ENCODE measurements at regions not wholly inside any gene's neighbourhood (a gene's known extent, or its start where the extent isn't known, plus 50 kb on each side); places are given as distances from the start of the nearest gene placed in this dataset.

DNA sequence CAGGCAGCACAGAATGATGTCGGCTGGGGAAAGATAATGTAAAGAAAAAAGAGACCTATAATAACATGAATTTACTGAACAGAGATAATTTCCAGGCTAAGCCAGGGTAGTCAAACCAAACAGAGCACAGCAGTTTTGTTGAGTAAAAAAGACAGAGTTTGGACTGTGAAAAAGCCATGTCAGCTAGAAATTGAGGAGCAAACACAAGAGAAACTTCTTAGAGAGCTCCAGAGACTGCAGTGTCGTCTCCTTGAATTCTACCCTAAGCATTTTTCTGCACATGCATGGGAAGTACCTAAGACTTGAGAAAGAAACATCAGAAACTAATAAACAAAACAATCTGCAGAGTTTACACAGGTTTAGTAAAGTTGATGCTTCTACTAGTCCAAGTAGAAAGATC, 1098.8 kb upstream of the CDH8 start:
- TF ChIP-seq, protein P1, sequence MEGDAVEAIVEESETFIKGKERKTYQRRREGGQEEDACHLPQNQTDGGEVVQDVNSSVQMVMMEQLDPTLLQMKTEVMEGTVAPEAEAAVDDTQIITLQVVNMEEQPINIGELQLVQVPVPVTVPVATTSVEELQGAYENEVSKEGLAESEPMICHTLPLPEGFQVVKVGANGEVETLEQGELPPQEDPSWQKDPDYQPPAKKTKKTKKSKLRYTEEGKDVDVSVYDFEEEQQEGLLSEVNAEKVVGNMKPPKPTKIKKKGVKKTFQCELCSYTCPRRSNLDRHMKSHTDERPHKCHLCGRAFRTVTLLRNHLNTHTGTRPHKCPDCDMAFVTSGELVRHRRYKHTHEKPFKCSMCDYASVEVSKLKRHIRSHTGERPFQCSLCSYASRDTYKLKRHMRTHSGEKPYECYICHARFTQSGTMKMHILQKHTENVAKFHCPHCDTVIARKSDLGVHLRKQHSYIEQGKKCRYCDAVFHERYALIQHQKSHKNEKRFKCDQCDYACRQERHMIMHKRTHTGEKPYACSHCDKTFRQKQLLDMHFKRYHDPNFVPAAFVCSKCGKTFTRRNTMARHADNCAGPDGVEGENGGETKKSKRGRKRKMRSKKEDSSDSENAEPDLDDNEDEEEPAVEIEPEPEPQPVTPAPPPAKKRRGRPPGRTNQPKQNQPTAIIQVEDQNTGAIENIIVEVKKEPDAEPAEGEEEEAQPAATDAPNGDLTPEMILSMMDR (conservative IDR thresholded peaks at IDR 0.05), result no peak
- Histone ChIP-seq H2AFZ (ENCODE audit: low read length) (no peak overlapping the region), H3K14ac (ENCODE audit: insufficient read depth, low read length) (no peak overlapping the region), H3K4me1 (ENCODE audit: insufficient read depth, low read length) (no peaks in the 10 kb centered on the region), H3K23ac (ENCODE audit: insufficient read length, low read depth, low read length) (no peak overlapping the region), H4K91ac (ENCODE audit: insufficient read length, low read depth, low read length) (no peak overlapping the region), H3K27ac (ENCODE audit: insufficient read length, low read depth, low read length) (no peak overlapping the region), H3K56ac (ENCODE audit: insufficient read length, low read depth, low read length) (no peak overlapping the region), H3K9ac (ENCODE audit: extremely low read depth, insufficient read length, low read length) (no peak overlapping the region), H3K79me1 (ENCODE audit: insufficient read depth, low read depth, low read length, poor library complexity, severe bottlenecking) (no peaks in the 10 kb centered on the region), H2BK5ac (ENCODE audit: insufficient read length, low read length) (no peak overlapping the region), H3K27me3 (ENCODE audit: insufficient read depth, low read length) (no peaks in the 10 kb centered on the region), H3K9me3 (ENCODE audit: control insufficient read depth, low read depth, low read length) (no peaks in the 10 kb centered on the region), H2AK5ac (ENCODE audit: insufficient read length, low read length) (no peak overlapping the region), H3K23me2 (ENCODE audit: insufficient read length, low read depth, low read length, poor library complexity, severe bottlenecking) (no peaks in the 10 kb centered on the region), H4K5ac (ENCODE audit: insufficient read length, low read depth, low read length) (no peak overlapping the region), H2BK12ac (ENCODE audit: insufficient read length, low read depth, low read length) (no peak overlapping the region), H4K8ac (replicated peaks; ENCODE audit: insufficient read length, low read depth, low read length) (no peak overlapping the region), H2BK20ac (ENCODE audit: low read depth, low read length, poor library complexity, severe bottlenecking) (no peak overlapping the region), H3K4ac (ENCODE audit: low read depth, low read length) (no peak overlapping the region), H2BK120ac (ENCODE audit: low read depth, low read length, poor library complexity, severe bottlenecking) (no peak overlapping the region), H3K79me2 (ENCODE audit: insufficient read depth, low read length) (no peaks in the 10 kb centered on the region), H4K20me1 (ENCODE audit: control insufficient read depth, insufficient read depth, insufficient read length) (no peaks in the 10 kb centered on the region), H3T11ph (ENCODE audit: low read length) (no peak overlapping the region), H3K4me2 (ENCODE audit: insufficient read depth, insufficient read length, low read length) (no peak overlapping the region), H3K18ac (ENCODE audit: insufficient read length, low read depth, low read length) (no peak overlapping the region), H2BK15ac (ENCODE audit: low read depth, low read length) (no peak overlapping the region)
- Mint-ChIP-seq H3K36me3 (ENCODE audit: insufficient read depth in 1 of 3, low read depth in 3 of 3) (no peaks in the 10 kb centered on the region), H3K27me3 (ENCODE audit: low read depth) (peaks cover 3% of the 10 kb centered on the region), H3K27ac (no peak overlapping the region), H3K9me3 (no peaks in the 10 kb centered on the region), H3K4me1 (no peaks in the 10 kb centered on the region), H3K4me3 (no peak overlapping the region)
- no peak for DNase-seq
- WGBS (ENCODE audit: extremely low coverage, insufficient read length, low lambda C conversion rate), result no CpG with 5 or more reads among the region's 2 CpGs

All from H9 (cell line).